Naive thymus-derived CD4-positive, alpha-beta T cell (primary cell): ENCODE measurements at regions not wholly inside any gene's neighbourhood (a gene's known extent, or its start where the extent isn't known, plus 50 kb on each side); places are given as distances from the start of the nearest gene placed in this dataset.

Source experiments
- ATAC-seq: fragments of 150-1000 bp; cut with Tn5 transposase; 2 replicates; pipeline ENCODE4 v1.10.0; 2021; ENCODE audit warnings: mild to moderate bottlenecking, moderate library complexity
- CTCF ChIA-PET: fragments of 350-600 bp; sonication (Branson Sonifier 250); formaldehyde crosslinking; loops from one replicate; lab custom pipeline; 2021; ENCODE audit warnings: antibody characterized with exemption; lab: Charles Lee
- POLR2A ChIA-PET: fragments of 350-600 bp; sonication (Branson Sonifier 250); formaldehyde crosslinking; loops from one replicate; lab custom pipeline; 2021; ENCODE audit warnings: antibody characterized with exemption, inconsistent platforms; lab: Charles Lee
- DNase-seq, 9 donors: peaks; one replicate each; pipeline versions ENCODE4 v3.0.0 to v3.0.0-alpha.2; 2020 to 2022; ENCODE audit warnings: mixed read lengths in 1 of 9
- H3K27ac ChIP-seq: one replicate; pipeline ENCODE4 v1.7.0; 2013; ENCODE audit warnings: mild to moderate bottlenecking, low read depth, low read length, moderate library complexity
- H3K27me3 ChIP-seq, 2 donors: one replicate each; pipeline ENCODE4 v1.7.0; 2013; ENCODE audit warnings: low read length in 2 of 2, mild to moderate bottlenecking in 2 of 2, moderate library complexity in 2 of 2; ENCODE audit not compliant: control insufficient read depth in 2 of 2, insufficient read depth in 2 of 2
- H3K36me3 ChIP-seq, 3 experiments: 1 replicate in 2 of 3; 2 replicates in 1 of 3; pipeline ENCODE4 v1.7.0; 2013; ENCODE audit warnings: low read length in 3 of 3, mild to moderate bottlenecking in 3 of 3, moderate library complexity in 1 of 3; ENCODE audit not compliant: insufficient read depth in 3 of 3, control insufficient read depth in 2 of 3
- H3K4me1 ChIP-seq, 2 donors: one replicate each; pipeline ENCODE4 v1.7.0; 2013; ENCODE audit warnings: low read length in 2 of 2, mild to moderate bottlenecking in 2 of 2, moderate library complexity in 1 of 2; ENCODE audit not compliant: control insufficient read depth in 2 of 2, insufficient read depth in 2 of 2
- H3K4me3 ChIP-seq: 2 replicates; pipeline ENCODE4 v1.7.0; 2013; ENCODE audit warnings: mild to moderate bottlenecking, low read length
- H3K9me3 ChIP-seq, 3 experiments: 1 replicate in 2 of 3; 2 replicates in 1 of 3; pipeline ENCODE4 v1.7.0; 2013; ENCODE audit warnings: low read length in 3 of 3; ENCODE audit not compliant: control insufficient read depth in 2 of 3
- H3K27ac Mint-ChIP-seq, 9 donors: one replicate each; pipeline ENCODE4 v1.8.0; 2020 to 2022; ENCODE audit warnings: mixed read lengths in 9 of 9, mild to moderate bottlenecking in 8 of 9, moderate library complexity in 5 of 9, inconsistent platforms in 2 of 9
- H3K27me3 Mint-ChIP-seq, 5 donors: one replicate each; pipeline ENCODE4 v1.8.0; 2021 to 2022; ENCODE audit warnings: mixed read lengths in 5 of 5, mild to moderate bottlenecking in 1 of 5
- H3K36me3 Mint-ChIP-seq, 5 donors: one replicate each; pipeline ENCODE4 v1.8.0; 2020 to 2022; ENCODE audit warnings: mixed read lengths in 5 of 5, mild to moderate bottlenecking in 3 of 5, inconsistent platforms in 1 of 5
- H3K4me1 Mint-ChIP-seq, 7 donors: one replicate each; pipeline ENCODE4 v1.8.0; 2020 to 2022; ENCODE audit warnings: mixed read lengths in 7 of 7, mild to moderate bottlenecking in 3 of 7, inconsistent platforms in 1 of 7
- H3K4me3 Mint-ChIP-seq, 10 donors: one replicate each; pipeline ENCODE4 v1.8.0; 2020 to 2022; ENCODE audit warnings: mild to moderate bottlenecking in 10 of 10, mixed read lengths in 10 of 10, moderate library complexity in 6 of 10, inconsistent platforms in 2 of 10
- H3K9me3 Mint-ChIP-seq, 11 donors: one replicate each; pipeline ENCODE4 v1.8.0; 2020 to 2022; ENCODE audit warnings: mixed read lengths in 11 of 11, mild to moderate bottlenecking in 4 of 11, inconsistent platforms in 1 of 11, moderate library complexity in 1 of 11
- intact Hi-C, 2 donors: fragments of 100-400 bp; cut with micrococcal nuclease; formaldehyde crosslinking; loops; one replicate each; pipeline ENCODE4 v1.15.1; 2023

DNA sequence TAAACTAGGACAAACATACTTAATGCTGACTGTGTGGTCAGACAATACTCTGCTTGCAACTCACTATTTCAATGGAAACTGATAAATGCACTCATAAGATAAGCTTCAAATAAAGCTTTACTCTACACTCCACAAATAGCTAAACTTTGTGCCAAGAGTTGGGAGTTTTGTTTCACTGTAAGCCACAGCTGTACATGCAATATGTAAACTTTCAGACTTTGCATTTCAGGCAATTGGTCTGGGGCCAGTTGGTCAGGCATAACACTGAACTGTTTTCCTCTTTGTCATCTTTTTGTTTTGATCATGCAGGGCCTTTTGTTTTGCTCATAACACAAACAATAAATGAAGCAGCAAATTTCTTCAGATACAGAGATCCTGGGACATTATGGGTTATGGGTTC is 426.2 kb downstream of the IPO8 start:
- H3K4me1 ChIP-seq = no peaks in the 10 kb centered on the region
- no peak overlapping the region for H3K4me3 Mint-ChIP-seq
- H3K27ac Mint-ChIP-seq = no peak overlapping the region
- no peak for DNase-seq
- peaks cover under 1 to 23% (median 12%) of the 10 kb centered on the region in 11 donors for H3K9me3 Mint-ChIP-seq
- no peak overlapping the region for H3K27ac ChIP-seq
- no peak overlapping the region for H3K4me3 ChIP-seq
- no peaks in the 10 kb centered on the region for H3K36me3 ChIP-seq
- peaks cover 0 to 7% (median 0%) of the 10 kb centered on the region in 5 donors for H3K36me3 Mint-ChIP-seq
- intact Hi-C loops = no loop called here
- ChIA-PET POLR2A (no interaction called here), CTCF (no interaction called here)
- H3K4me1 Mint-ChIP-seq = no peaks in the 10 kb centered on the region
- no peaks in the 10 kb centered on the region for H3K27me3 ChIP-seq
- ATAC-seq = no peak
- no peaks in the 10 kb centered on the region for H3K27me3 Mint-ChIP-seq
- H3K9me3 ChIP-seq = peaks cover 0 to 11% (median 0%) of the 10 kb centered on the region in 3 experiments

DNA sequence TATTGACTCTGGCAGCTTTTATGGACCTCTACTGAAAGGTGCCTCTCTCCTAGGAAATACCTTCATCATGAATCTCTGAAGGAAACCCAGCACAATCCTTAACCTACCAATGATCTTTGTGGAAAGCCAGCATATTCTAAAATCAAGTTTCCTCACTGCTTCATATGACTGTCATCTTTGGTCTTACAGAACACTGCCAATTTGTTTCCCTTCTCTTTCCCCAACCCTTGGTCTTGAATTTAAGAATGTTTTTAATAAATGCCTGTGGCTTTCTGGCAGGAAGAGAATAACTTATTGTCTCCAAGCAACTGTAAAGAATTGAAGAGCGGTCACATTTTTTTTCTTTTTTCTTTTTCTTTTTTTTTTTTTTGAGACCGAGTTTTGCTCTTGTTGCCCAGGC is 427.6 kb downstream of the IPO8 start:
- Mint-ChIP-seq H3K36me3 (peaks cover 0 to under 1% (median 0%) of the 10 kb centered on the region in 5 donors), H3K4me1 (no peaks in the 10 kb centered on the region), H3K4me3 (no peak overlapping the region), H3K27me3 (no peaks in the 10 kb centered on the region), H3K27ac (no peak overlapping the region), H3K9me3 (peaks cover 2 to 19% (median 7%) of the 10 kb centered on the region in 11 donors)
- H3K9me3 ChIP-seq = peaks cover 0 to 9% (median 0%) of the 10 kb centered on the region in 3 experiments
- no peaks in the 10 kb centered on the region for H3K27me3 ChIP-seq
- ATAC-seq (no peak), DNase-seq (no peak)
- ChIA-PET CTCF (no interaction called here), POLR2A (no interaction called here)
- no peaks in the 10 kb centered on the region for H3K4me1 ChIP-seq
- no peaks in the 10 kb centered on the region for H3K36me3 ChIP-seq
- no peak overlapping the region for H3K27ac ChIP-seq
- intact Hi-C loops = no loop called here
- no peak overlapping the region for H3K4me3 ChIP-seq

- Mint-ChIP-seq H3K36me3 (peaks cover 0 to 3% (median 0%) of the 10 kb centered on the region in 5 donors), H3K27me3 (no peaks in the 10 kb centered on the region), H3K4me1 (no peaks in the 10 kb centered on the region), H3K9me3 (peaks cover 2 to 20% (median 9%) of the 10 kb centered on the region in 11 donors), H3K27ac (no peak overlapping the region), H3K4me3 (no peak overlapping the region)
- ATAC-seq (no peak), DNase-seq (no peak)
- ChIA-PET POLR2A (no interaction called here), CTCF (no interaction called here)
- H3K27ac ChIP-seq = no peak overlapping the region
- no peaks in the 10 kb centered on the region for H3K36me3 ChIP-seq
- H3K9me3 ChIP-seq = no peaks in the 10 kb centered on the region
- H3K4me1 ChIP-seq = no peaks in the 10 kb centered on the region
- no peak overlapping the region for H3K4me3 ChIP-seq
- no peaks in the 10 kb centered on the region for H3K27me3 ChIP-seq
- intact Hi-C loops = no loop called here
Observed at GRCh38 chr12:30263434-30263833, 432.2 kb downstream of the IPO8 start.

DNA sequence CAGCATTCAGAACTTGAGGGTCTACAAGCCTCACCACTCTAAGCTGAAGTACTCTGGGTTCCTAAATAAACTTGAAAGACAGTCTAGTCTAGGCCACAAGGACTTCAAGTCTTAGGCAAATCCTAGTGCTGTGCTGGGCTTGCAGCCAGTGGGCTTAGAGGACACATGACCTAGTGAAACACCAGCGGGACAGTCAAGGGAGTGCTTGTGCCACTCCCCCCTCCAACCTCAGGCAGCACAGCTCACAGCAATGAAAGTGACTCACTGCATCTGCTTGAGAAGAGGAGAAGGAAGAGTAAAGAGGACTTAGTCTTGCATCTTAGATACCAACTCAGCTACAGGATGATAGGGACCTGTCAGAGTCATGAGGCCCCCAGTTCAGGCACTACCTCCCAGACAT is 438.1 kb downstream of the IPO8 start:
- ChIA-PET CTCF (no interaction called here), POLR2A (no interaction called here)
- intact Hi-C loops = no loop called here
- Mint-ChIP-seq H3K27ac (no peak overlapping the region), H3K9me3 (peaks cover 0 to 22% (median 5%) of the 10 kb centered on the region in 11 donors), H3K27me3 (no peaks in the 10 kb centered on the region), H3K4me3 (no peak overlapping the region), H3K4me1 (no peaks in the 10 kb centered on the region), H3K36me3 (peaks cover 0 to 3% (median 0%) of the 10 kb centered on the region in 5 donors)
- no peak for DNase-seq
- no peak for ATAC-seq
- H3K4me3 ChIP-seq = no peak overlapping the region
- H3K9me3 ChIP-seq = no peaks in the 10 kb centered on the region
- H3K4me1 ChIP-seq = no peaks in the 10 kb centered on the region
- H3K27me3 ChIP-seq = no peaks in the 10 kb centered on the region
- H3K36me3 ChIP-seq = no peaks in the 10 kb centered on the region
- H3K27ac ChIP-seq = no peak overlapping the region

DNA sequence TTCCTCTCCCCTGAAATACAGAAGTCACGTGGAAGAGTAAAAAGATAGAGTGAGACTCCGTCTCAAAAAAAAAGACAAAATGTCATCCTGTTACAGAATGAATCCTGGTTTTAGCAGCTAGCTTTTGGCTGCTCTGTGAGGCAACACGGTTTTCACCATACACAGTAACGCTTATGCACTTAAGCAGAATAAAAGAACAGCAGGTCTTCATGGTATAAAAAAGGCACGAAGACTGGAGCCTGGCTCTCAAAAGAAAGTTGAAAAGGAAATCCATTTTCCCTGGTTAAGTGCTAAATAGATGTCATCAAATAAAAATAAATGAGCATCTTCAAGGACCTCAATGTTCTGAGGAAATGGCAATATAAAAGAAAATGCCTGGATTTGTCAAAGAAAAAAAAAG is 444.1 kb downstream of the IPO8 start:
- Mint-ChIP-seq H3K4me1 (no peaks in the 10 kb centered on the region), H3K27ac (no peak overlapping the region), H3K27me3 (no peaks in the 10 kb centered on the region), H3K9me3 (peaks cover 0 to 19% (median 0%) of the 10 kb centered on the region in 11 donors), H3K4me3 (no peak overlapping the region), H3K36me3 (no peaks in the 10 kb centered on the region)
- H3K4me3 ChIP-seq = no peak overlapping the region
- no peaks in the 10 kb centered on the region for H3K4me1 ChIP-seq
- no peak overlapping the region for H3K27ac ChIP-seq
- intact Hi-C loops = no loop called here
- ChIA-PET CTCF (no interaction called here), POLR2A (no interaction called here)
- H3K27me3 ChIP-seq = no peaks in the 10 kb centered on the region
- DNase-seq (no peak), ATAC-seq (no peak)
- H3K9me3 ChIP-seq = no peaks in the 10 kb centered on the region
- H3K36me3 ChIP-seq = no peaks in the 10 kb centered on the region

- Histone ChIP-seq H3K4me3 (no peak overlapping the region), H3K9me3 (no peaks in the 10 kb centered on the region), H3K27me3 (no peaks in the 10 kb centered on the region), H3K36me3 (no peaks in the 10 kb centered on the region), H3K4me1 (no peaks in the 10 kb centered on the region), H3K27ac (no peak overlapping the region)
- peaks cover 0 to 9% (median 2%) of the 10 kb centered on the region in 11 donors for H3K9me3 Mint-ChIP-seq
- H3K36me3 Mint-ChIP-seq = no peaks in the 10 kb centered on the region
- ChIA-PET POLR2A (no interaction called here), CTCF (no interaction called here)
- no peaks in the 10 kb centered on the region for H3K27me3 Mint-ChIP-seq
- DNase-seq = no peak
- H3K4me3 Mint-ChIP-seq = no peak overlapping the region
- no peaks in the 10 kb centered on the region for H3K4me1 Mint-ChIP-seq
- intact Hi-C loops = no loop called here
- no peak for ATAC-seq
- H3K27ac Mint-ChIP-seq = no peak overlapping the region
Observed at GRCh38 chr12:30243426-30243825, 452.2 kb downstream of the IPO8 start.

DNA sequence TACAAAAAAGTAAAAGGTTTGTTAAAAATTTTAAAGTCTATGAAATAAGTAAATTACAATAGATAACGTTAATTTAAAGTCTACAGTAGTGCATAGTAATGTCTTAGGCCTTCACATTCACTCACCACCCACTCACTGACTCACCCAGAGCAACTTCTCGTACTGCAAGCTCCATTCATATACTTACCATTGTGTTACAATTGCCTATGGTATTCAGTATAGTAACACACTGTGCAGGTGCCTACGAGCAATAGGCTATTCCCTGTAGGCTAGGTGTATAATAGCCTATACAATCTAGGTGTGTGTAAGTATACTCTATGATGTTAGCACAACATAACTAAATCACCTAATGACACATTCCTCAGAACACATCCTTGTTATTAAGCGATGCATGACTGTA is 435.3 kb upstream of the TMTC1 start:
- H3K4me1 ChIP-seq = no peaks in the 10 kb centered on the region
- Mint-ChIP-seq H3K27ac (no peak overlapping the region), H3K9me3 (peaks cover 0 to 6% (median 0%) of the 10 kb centered on the region in 11 donors), H3K36me3 (no peaks in the 10 kb centered on the region), H3K4me1 (no peaks in the 10 kb centered on the region), H3K4me3 (no peak overlapping the region), H3K27me3 (peaks cover 0 to 1% (median 0%) of the 10 kb centered on the region in 5 donors)
- intact Hi-C loops = no loop called here
- ATAC-seq (no peak), DNase-seq (no peak)
- H3K36me3 ChIP-seq = no peaks in the 10 kb centered on the region
- H3K27me3 ChIP-seq = no peaks in the 10 kb centered on the region
- ChIA-PET CTCF (no interaction called here), POLR2A (no interaction called here)
- H3K4me3 ChIP-seq = no peak overlapping the region
- H3K9me3 ChIP-seq = no peaks in the 10 kb centered on the region
- H3K27ac ChIP-seq = no peak overlapping the region
